ENCODE measurements at regions not wholly inside any gene's neighbourhood (a gene's known extent, or its start where the extent isn't known, plus 50 kb on each side); places are given as distances from the start of the nearest gene placed in this dataset.

DNA sequence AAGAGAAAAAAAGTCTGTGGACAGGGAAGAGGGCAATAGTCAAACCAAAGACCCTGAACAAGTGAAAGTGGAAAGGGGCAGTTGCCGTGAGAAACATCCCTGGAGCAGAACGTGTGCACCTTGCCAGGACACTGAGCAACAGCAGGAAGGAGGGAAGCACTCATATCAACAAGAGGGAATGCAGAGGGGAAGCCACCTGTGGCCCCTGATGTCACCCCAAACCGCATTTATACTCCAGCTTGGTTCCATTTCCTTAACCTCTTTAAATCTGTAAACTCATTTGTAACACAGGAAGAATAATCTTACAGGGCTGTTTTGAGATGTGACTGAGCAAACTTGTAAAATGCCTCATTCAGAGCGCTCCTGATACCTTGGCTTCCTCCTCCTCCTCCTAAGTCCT, 698.8 kb downstream of the DIAPH3 start:
- no peak overlapping the region for H3K4me3 ChIP-seq (ENCODE audit: low read depth, low read length)
- no peak overlapping the region for H3K27ac ChIP-seq (ENCODE audit: low read depth, low read length)
- DNase-seq (ENCODE audit: low read depth in 4 of 6, low spot score in 6 of 6): no peak
- 85% methylated on average over 2 of the region's 4 CpGs for WGBS (ENCODE audit: insufficient coverage)
- H3K36me3 ChIP-seq (ENCODE audit: control insufficient read depth, insufficient read depth, low read length): no peaks in the 10 kb centered on the region
- no peaks in the 10 kb centered on the region for H3K27me3 ChIP-seq (ENCODE audit: control insufficient read depth, insufficient read depth, low read length)
- no peaks in the 10 kb centered on the region for H3K9me3 ChIP-seq (ENCODE audit: control insufficient read depth, insufficient read depth, low read length)
- H3K4me1 ChIP-seq (ENCODE audit: control insufficient read depth, insufficient read depth, low read length): no peaks in the 10 kb centered on the region

DNA sequence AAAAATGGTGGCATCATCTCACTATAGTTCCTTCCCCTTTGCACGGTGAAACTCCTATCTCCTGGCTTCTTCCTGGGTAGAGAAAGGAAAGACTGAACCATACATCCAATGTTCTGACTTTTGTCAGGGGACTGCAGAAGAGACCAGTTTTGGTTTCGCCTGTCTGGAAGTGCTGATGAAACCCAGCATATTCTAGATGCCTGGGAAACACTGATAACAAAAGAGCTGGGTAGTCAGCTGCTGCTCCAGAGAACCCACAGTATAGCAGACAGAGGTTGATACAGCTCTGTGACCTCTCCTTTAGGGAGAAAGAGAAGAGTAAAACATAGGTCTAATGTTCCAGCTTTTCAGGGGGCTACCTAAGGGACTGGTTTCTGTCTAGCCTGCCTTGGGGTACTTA, 695.3 kb downstream of the DIAPH3 start:
- H3K4me3 ChIP-seq (ENCODE audit: low read depth, low read length): no peak overlapping the region
- no peaks in the 10 kb centered on the region for H3K4me1 ChIP-seq (ENCODE audit: control insufficient read depth, insufficient read depth, low read length)
- no peaks in the 10 kb centered on the region for H3K9me3 ChIP-seq (ENCODE audit: control insufficient read depth, insufficient read depth, low read length)
- H3K36me3 ChIP-seq (ENCODE audit: control insufficient read depth, insufficient read depth, low read length): no peaks in the 10 kb centered on the region
- WGBS (ENCODE audit: insufficient coverage): 100% methylated on average over 1 of the region's 2 CpGs
- H3K27ac ChIP-seq (ENCODE audit: low read depth, low read length): no peak overlapping the region
- no peaks in the 10 kb centered on the region for H3K27me3 ChIP-seq (ENCODE audit: control insufficient read depth, insufficient read depth, low read length)
- no peak for DNase-seq (ENCODE audit: low read depth in 4 of 6, low spot score in 6 of 6)

DNA sequence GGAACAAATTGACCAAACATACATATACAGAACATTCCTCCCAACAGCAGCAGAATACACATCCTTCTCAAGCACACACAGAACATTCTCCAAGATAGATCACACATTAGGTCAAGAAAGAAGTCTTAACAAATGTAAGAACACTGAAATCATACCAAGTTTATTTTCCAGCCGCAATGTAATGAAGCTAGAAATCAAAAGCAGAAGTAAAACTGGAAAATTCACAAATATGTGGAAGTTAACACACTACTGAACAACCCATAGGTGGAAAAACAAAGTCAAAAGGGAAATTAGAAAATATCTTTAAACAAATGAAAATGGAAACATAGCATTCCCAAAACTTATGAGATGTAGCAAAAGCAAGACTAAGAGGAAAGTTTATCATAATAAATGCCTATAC, 692.6 kb downstream of the DIAPH3 start:
- H3K4me3 ChIP-seq (ENCODE audit: low read depth, low read length): no peak overlapping the region
- no CpG with 5 or more reads among the region's 1 CpG for WGBS (ENCODE audit: insufficient coverage)
- no peaks in the 10 kb centered on the region for H3K36me3 ChIP-seq (ENCODE audit: control insufficient read depth, insufficient read depth, low read length)
- no peak for DNase-seq (ENCODE audit: low read depth in 4 of 6, low spot score in 6 of 6)
- H3K9me3 ChIP-seq (ENCODE audit: control insufficient read depth, insufficient read depth, low read length): no peaks in the 10 kb centered on the region
- no peak overlapping the region for H3K27ac ChIP-seq (ENCODE audit: low read depth, low read length)
- H3K4me1 ChIP-seq (ENCODE audit: control insufficient read depth, insufficient read depth, low read length): no peaks in the 10 kb centered on the region
- no peaks in the 10 kb centered on the region for H3K27me3 ChIP-seq (ENCODE audit: control insufficient read depth, insufficient read depth, low read length)

DNA sequence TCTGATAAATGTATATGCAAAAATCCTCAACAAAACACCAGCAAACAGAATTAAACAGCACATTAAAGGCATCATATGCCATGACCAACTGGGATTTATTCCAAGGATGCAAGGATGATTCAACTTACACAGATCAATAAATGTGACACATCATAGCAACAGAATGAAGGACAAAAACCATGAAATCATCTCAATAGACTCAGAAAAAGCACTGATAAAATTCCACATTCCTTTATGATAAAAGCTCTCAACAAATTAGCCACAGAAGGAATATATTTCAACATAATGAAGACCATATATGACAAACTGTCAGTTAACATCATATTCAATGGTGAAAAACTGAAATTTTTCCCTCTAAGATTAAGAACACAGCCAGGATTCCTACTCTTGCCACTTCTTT, 691.6 kb downstream of the DIAPH3 start:
- Histone ChIP-seq H3K9me3 (ENCODE audit: control insufficient read depth, insufficient read depth, low read length) (no peaks in the 10 kb centered on the region), H3K27ac (ENCODE audit: low read depth, low read length) (no peak overlapping the region), H3K4me1 (ENCODE audit: control insufficient read depth, insufficient read depth, low read length) (no peaks in the 10 kb centered on the region), H3K36me3 (ENCODE audit: control insufficient read depth, insufficient read depth, low read length) (no peaks in the 10 kb centered on the region), H3K27me3 (ENCODE audit: control insufficient read depth, insufficient read depth, low read length) (no peaks in the 10 kb centered on the region), H3K4me3 (ENCODE audit: low read depth, low read length) (no peak overlapping the region)
- no peak for DNase-seq (ENCODE audit: low read depth in 4 of 6, low spot score in 6 of 6)

DNA sequence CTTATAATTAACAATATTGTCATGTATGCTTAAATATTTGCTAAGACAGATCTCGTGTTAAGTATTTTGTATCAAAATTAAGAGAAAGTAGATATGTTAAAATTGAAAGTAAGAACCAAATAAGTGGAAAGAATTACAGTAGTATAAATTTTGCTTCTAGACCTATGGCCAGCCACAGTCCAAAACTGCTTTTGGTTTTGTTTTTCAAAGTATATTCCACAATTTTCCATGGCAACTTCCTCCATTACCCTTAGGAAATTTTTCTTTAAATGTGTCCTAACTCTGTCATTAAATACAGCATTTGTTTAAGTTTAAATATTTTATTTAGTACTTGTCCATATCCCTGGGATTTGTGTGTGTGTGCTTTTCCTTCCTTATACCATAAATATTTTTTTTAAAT, 689.0 kb downstream of the DIAPH3 start:
- WGBS (ENCODE audit: insufficient coverage): no CpG with 5 or more reads among the region's 1 CpG
- Histone ChIP-seq H3K36me3 (ENCODE audit: control insufficient read depth, insufficient read depth, low read length) (no peaks in the 10 kb centered on the region), H3K4me1 (ENCODE audit: control insufficient read depth, insufficient read depth, low read length) (no peaks in the 10 kb centered on the region), H3K9me3 (ENCODE audit: control insufficient read depth, insufficient read depth, low read length) (no peaks in the 10 kb centered on the region), H3K4me3 (ENCODE audit: low read depth, low read length) (no peak overlapping the region), H3K27ac (ENCODE audit: low read depth, low read length) (no peak overlapping the region), H3K27me3 (ENCODE audit: control insufficient read depth, insufficient read depth, low read length) (no peaks in the 10 kb centered on the region)
- no peak for DNase-seq (ENCODE audit: low read depth in 4 of 6, low spot score in 6 of 6)

DNA sequence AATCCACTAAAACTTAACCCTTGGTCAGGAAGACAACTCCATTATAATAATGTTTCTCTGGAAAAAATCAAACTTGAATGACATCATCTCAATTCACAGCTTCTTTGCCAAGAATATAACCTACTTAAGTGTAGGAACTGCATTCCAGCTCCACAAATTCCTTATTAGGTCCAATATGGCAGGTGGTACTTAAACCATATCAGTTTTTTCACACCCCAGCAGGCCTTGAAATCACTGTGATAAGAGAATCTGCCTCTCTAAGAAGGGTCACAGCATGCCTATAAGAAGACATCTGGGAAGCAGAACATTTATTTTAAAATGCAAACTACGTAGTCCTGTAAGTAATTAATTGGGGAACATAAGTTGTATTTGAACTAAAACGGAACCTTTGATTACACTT, 687.8 kb downstream of the DIAPH3 start:
- H3K4me1 ChIP-seq (ENCODE audit: control insufficient read depth, insufficient read depth, low read length): no peaks in the 10 kb centered on the region
- H3K27me3 ChIP-seq (ENCODE audit: control insufficient read depth, insufficient read depth, low read length): no peaks in the 10 kb centered on the region
- no peaks in the 10 kb centered on the region for H3K36me3 ChIP-seq (ENCODE audit: control insufficient read depth, insufficient read depth, low read length)
- H3K27ac ChIP-seq (ENCODE audit: low read depth, low read length): no peak overlapping the region
- no peaks in the 10 kb centered on the region for H3K9me3 ChIP-seq (ENCODE audit: control insufficient read depth, insufficient read depth, low read length)
- no peak overlapping the region for H3K4me3 ChIP-seq (ENCODE audit: low read depth, low read length)
- no peak for DNase-seq (ENCODE audit: low read depth in 4 of 6, low spot score in 6 of 6)
- no CpG with 5 or more reads among the region's 2 CpGs for WGBS (ENCODE audit: insufficient coverage)

DNA sequence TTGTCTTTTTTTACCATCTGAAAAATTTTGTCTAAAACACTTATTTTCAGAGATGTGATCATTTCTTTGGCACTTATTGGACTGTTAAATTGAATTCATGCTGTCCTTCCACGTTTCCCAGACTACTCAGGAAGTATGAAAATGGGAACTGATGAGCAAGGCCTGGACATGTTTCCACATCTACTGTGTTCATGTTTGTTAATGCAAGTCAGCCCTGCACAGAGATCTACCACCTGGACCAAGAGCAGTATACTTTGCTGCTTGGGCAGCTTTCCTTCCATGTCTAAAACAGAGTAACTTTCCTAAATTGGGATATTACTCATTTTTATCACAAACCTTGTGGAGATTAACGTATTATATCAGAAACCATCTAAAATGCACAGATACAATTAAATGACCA, 687.4 kb downstream of the DIAPH3 start:
- Histone ChIP-seq H3K4me3 (ENCODE audit: low read depth, low read length) (no peak overlapping the region), H3K36me3 (ENCODE audit: control insufficient read depth, insufficient read depth, low read length) (no peaks in the 10 kb centered on the region), H3K4me1 (ENCODE audit: control insufficient read depth, insufficient read depth, low read length) (no peaks in the 10 kb centered on the region), H3K27me3 (ENCODE audit: control insufficient read depth, insufficient read depth, low read length) (no peaks in the 10 kb centered on the region), H3K27ac (ENCODE audit: low read depth, low read length) (no peak overlapping the region), H3K9me3 (ENCODE audit: control insufficient read depth, insufficient read depth, low read length) (no peaks in the 10 kb centered on the region)
- WGBS (ENCODE audit: insufficient coverage): 63% methylated on average over 1 of the region's 2 CpGs
- DNase-seq (ENCODE audit: low read depth in 4 of 6, low spot score in 6 of 6): no peak

DNA sequence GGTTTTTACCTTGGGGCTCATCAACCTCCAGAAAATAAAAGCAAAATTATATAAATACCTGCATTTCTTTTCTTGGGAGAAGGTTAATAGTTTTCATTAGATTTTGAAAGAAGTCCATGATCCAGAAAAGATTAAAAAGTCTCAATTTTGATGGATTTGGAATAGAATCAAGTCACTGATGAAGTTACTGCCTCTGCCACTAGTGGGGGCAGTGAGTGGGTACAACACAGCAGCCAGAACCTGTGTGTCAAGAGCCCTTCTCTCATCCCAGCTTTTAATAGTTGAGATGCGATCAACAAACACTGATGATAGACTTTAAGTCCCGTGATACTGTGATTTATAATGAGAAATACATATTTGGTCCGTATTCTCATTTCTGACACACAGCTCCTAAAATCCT, 686.7 kb downstream of the DIAPH3 start:
- H3K9me3 ChIP-seq (ENCODE audit: control insufficient read depth, insufficient read depth, low read length): no peaks in the 10 kb centered on the region
- H3K27ac ChIP-seq (ENCODE audit: low read depth, low read length): no peak overlapping the region
- no peak overlapping the region for H3K4me3 ChIP-seq (ENCODE audit: low read depth, low read length)
- H3K27me3 ChIP-seq (ENCODE audit: control insufficient read depth, insufficient read depth, low read length): no peaks in the 10 kb centered on the region
- no peak for DNase-seq (ENCODE audit: low read depth in 4 of 6, low spot score in 6 of 6)
- WGBS (ENCODE audit: insufficient coverage): no CpG with 5 or more reads among the region's 3 CpGs
- H3K36me3 ChIP-seq (ENCODE audit: control insufficient read depth, insufficient read depth, low read length): no peaks in the 10 kb centered on the region
- no peaks in the 10 kb centered on the region for H3K4me1 ChIP-seq (ENCODE audit: control insufficient read depth, insufficient read depth, low read length)

DNA sequence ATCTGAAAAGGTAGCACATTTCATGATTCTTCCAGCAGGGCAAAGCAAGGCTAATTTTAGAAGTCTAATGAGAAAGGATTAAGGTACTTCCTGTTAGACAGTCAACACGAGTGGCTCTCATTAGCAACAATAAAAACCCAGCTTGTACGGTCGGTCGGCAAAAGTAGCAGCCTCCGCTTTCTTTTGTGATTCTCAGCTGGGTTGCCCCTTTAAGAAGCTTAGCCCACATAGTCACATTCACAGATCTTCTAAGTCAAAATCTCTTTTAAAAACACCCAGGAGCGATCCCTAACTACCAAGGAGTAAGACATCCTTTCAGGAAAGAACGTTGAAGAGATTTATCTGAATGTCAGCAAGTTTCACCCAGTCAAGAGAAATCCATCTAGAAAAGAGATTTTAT, 684.8 kb downstream of the DIAPH3 start:
- Histone ChIP-seq H3K36me3 (ENCODE audit: control insufficient read depth, insufficient read depth, low read length) (no peaks in the 10 kb centered on the region), H3K27me3 (ENCODE audit: control insufficient read depth, insufficient read depth, low read length) (no peaks in the 10 kb centered on the region), H3K4me1 (ENCODE audit: control insufficient read depth, insufficient read depth, low read length) (no peaks in the 10 kb centered on the region), H3K4me3 (ENCODE audit: low read depth, low read length) (no peak overlapping the region), H3K9me3 (ENCODE audit: control insufficient read depth, insufficient read depth, low read length) (no peaks in the 10 kb centered on the region), H3K27ac (ENCODE audit: low read depth, low read length) (no peak overlapping the region)
- no peak for DNase-seq (ENCODE audit: low read depth in 4 of 6, low spot score in 6 of 6)
- 40% methylated on average over 3 of the region's 7 CpGs for WGBS (ENCODE audit: insufficient coverage)

DNA sequence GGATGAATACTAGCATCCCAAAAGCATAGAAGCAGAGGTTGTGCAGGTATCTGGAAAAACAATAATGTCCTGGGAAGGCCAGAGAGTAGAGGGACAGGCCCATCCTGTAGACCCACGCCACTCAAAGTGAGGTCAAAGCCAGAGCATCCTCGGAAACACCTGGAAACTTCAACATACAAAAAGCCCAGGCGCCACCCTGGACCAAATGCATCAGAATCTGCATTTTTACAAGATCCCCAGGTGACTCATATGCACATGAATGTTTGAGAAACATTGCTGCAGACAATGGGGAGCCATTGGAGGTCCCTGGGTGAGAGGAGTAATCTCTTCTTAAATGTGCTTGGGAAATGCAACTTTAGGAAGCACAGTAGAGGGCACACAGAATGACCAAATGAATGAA, 684.1 kb downstream of the DIAPH3 start:
- DNase-seq (ENCODE audit: low read depth in 4 of 6, low spot score in 6 of 6): no peak
- Histone ChIP-seq H3K4me1 (ENCODE audit: control insufficient read depth, insufficient read depth, low read length) (no peaks in the 10 kb centered on the region), H3K27me3 (ENCODE audit: control insufficient read depth, insufficient read depth, low read length) (no peaks in the 10 kb centered on the region), H3K27ac (ENCODE audit: low read depth, low read length) (no peak overlapping the region), H3K36me3 (ENCODE audit: control insufficient read depth, insufficient read depth, low read length) (no peaks in the 10 kb centered on the region), H3K4me3 (ENCODE audit: low read depth, low read length) (no peak overlapping the region), H3K9me3 (ENCODE audit: control insufficient read depth, insufficient read depth, low read length) (no peaks in the 10 kb centered on the region)
- WGBS (ENCODE audit: insufficient coverage): 55% methylated on average over 2 of the region's 3 CpGs

Measured in spinal cord (tissue), 9 donors.